ENCODE measurements at regions not wholly inside any gene's neighbourhood (a gene's known extent, or its start where the extent isn't known, plus 50 kb on each side); places are given as distances from the start of the nearest gene placed in this dataset.

- no peak for TF ChIP-seq CTCF (IDR thresholded peaks at IDR 0.05)
- no peak for TF ChIP-seq EP300 (IDR thresholded peaks at IDR 0.05)
- TF ChIP-seq POLR2AphosphoS5 (IDR thresholded peaks at IDR 0.05), result no peak
- TF ChIP-seq POLR2A (IDR thresholded peaks at IDR 0.05), result no peak
These were observed 91.2 kb downstream of the EDEM1 start for GRCh38 chr3:5278666-5279065.
